Spleen (tissue), 7 donors: ENCODE measurements at regions not wholly inside any gene's neighbourhood (a gene's known extent, or its start where the extent isn't known, plus 50 kb on each side); places are given as distances from the start of the nearest gene placed in this dataset.

Source experiments
- POLR2A ChIP-seq, 3 donors: fragments of 450-650 bp; IDR thresholded peaks; one replicate each; pipeline ENCODE4 v1.5.1; 2017; ENCODE audit warnings: antibody characterized with exemption in 3 of 3, mild to moderate bottlenecking in 1 of 3
- POLR2AphosphoS5 ChIP-seq, 3 donors: sonication (generic); formaldehyde crosslinking; IDR thresholded peaks; one replicate each; pipeline ENCODE4 v1.5.1; 2017; ENCODE audit warnings: antibody characterized with exemption in 3 of 3
- TF ChIP-seq, protein P1 (sequence below), 11 experiments: fragments of 200-600 bp in 7 of 11; fragments of 450-650 bp in 4 of 11; sonication (generic) in 4 of 11; IDR thresholded peaks in 8 of 11; conservative IDR thresholded peaks in 3 of 11; 1 replicate in 7 of 11; 2 replicates in 4 of 11; pipeline versions ENCODE4 v1.4.0 to v1.8.0; 2016 to 2021; ENCODE audit warnings: antibody characterized with exemption in 11 of 11, inconsistent platforms in 4 of 11, mild to moderate bottlenecking in 1 of 11
- donor health status: DM: no; HTN: no; CAD: no; lungs with moderate emphysema.
- donor health status: DM: no; HTN: no; CAD: no.
- donor health status: DM: no; HTN: no; CAD: no.

DNA sequence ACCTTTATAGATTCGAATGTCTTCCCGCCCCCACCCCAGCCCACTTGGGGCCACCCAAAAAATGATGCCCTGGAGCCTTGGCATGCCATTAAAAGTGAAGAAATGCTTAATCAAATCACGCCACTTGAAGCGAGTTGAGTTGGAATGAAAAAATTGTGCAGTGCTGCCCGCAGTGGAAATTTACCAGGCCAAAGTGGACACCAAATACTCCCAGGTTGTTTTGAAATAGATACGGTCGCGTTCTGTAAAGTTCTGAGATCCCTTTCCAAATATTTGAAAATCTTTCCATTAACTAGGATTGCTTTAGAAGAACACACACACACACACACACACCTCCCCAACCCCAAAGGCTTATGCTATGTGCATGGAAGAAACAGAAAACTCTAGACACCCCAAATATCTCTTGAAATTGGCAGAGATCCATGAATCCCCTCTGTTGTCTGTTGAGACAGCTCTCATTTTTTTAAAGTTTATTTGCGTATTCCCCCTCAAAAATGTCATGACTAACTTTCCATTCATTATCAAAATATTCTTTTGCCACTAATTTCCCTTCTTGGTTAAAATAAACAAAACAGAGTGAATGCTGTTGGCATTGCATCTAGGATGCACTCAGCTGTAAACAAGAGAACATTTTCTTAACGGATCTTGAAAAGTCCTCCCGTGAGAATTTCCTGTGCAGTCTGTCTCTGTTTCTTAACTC lies 142.3 kb upstream of the KCNE2 start:
- TF ChIP-seq, protein P1, sequence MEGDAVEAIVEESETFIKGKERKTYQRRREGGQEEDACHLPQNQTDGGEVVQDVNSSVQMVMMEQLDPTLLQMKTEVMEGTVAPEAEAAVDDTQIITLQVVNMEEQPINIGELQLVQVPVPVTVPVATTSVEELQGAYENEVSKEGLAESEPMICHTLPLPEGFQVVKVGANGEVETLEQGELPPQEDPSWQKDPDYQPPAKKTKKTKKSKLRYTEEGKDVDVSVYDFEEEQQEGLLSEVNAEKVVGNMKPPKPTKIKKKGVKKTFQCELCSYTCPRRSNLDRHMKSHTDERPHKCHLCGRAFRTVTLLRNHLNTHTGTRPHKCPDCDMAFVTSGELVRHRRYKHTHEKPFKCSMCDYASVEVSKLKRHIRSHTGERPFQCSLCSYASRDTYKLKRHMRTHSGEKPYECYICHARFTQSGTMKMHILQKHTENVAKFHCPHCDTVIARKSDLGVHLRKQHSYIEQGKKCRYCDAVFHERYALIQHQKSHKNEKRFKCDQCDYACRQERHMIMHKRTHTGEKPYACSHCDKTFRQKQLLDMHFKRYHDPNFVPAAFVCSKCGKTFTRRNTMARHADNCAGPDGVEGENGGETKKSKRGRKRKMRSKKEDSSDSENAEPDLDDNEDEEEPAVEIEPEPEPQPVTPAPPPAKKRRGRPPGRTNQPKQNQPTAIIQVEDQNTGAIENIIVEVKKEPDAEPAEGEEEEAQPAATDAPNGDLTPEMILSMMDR (IDR thresholded peaks at IDR 0.05 in 8 of 11, conservative IDR thresholded peaks at IDR 0.05 in 3 of 11), result no peak
- no peak for TF ChIP-seq POLR2A (IDR thresholded peaks at IDR 0.05)
- no peak for TF ChIP-seq POLR2AphosphoS5 (IDR thresholded peaks at IDR 0.05)
